Medulla oblongata (tissue), 1 donor: ENCODE measurements at regions not wholly inside any gene's neighbourhood (a gene's known extent, or its start where the extent isn't known, plus 50 kb on each side); places are given as distances from the start of the nearest gene placed in this dataset.
A peak's percentile ranks its signal among the peaks of the same experiment; 100 is the strongest.
"Not testable (repeated sequence)": the region's sequence is repeated elsewhere in the genome, so short reads cannot be mapped to it uniquely, and the experiment has no call there.

ENCODE experiments used
- DNase-seq: peaks from one replicate; pipeline ENCODE4 v3.0.0-alpha.2; 2015; ENCODE audit errors: extremely low spot score

DNA sequence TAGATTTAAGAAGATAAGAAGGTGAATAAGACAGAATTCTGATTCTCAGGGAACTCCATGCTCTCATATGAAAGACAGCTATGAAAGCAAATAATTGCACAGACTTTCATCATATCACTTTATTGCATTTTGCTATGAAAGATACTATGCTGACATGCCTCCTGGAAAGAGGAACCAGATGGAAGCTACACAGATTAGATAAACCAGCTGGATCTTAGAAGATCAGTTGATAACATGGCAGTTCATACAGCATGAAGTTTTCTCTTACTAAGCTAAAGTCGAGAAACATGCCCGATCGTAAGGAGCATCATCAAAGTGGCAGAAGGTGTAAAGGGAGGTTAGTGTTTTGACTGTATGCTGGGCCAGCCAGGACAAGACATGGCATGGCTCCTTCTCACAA, 112.5 kb upstream of the DPP6 start:
- DNase-seq, result no peak

DNA sequence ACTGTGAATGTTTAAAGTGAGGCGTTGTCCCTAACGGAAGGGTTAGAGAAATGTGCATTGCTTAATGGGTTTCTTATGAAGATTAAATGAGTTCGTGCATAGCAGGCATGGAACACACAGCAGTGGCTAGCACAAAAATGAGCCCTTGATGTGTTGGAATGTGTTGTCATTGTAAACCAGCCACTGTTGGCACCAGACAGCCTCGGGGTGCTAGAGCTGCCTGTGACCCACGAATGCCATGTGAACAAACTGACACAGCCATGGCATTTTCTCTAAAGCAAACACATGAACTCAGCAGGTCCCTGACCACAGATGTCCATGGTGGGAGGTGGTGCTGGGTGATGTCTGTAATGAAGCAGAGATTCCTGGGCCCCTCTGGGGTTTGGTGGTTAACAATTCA, 111.1 kb upstream of the DPP6 start:
- DNase-seq, result no peak

DNA sequence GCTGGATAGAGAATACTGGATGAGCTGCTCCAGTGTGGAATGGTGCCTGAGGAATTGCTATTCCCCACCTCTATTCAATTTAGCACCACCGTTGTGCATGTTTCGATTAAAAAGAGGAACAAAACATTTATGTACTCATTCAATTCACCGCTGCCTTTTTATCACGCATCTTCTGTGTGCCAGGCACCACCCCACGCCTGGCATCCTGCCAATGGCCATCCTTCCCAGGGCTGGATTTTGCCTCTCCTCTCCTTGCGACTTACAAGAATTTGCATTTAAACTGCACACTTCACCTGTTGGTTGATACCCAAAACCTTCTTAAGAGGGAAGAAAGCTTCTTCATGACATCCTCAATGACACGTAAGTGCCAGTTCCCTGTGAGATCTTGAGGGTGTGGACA, 110.2 kb upstream of the DPP6 start:
- DNase-seq, result no peak

DNA sequence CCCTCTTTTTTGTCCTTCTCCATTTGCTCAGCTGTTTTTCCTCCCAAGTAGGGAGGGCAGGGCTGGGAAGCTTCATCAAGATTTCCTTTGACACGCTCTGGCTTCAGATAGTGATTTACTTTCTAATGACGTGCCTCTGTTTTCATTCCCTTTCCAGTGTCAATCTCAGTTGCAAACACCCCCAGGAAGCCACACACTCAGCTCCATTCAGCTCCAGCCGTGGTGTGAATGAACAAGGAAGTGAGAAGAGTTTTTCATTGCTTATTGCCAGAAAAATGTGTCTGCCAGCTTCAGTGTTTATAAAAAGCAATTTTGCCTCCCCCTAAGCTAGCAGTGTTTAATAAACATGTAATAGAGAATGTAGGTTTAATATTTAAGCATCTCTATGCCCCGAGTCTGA, 108.7 kb upstream of the DPP6 start:
- DNase-seq, result peak; percentile 74

DNA sequence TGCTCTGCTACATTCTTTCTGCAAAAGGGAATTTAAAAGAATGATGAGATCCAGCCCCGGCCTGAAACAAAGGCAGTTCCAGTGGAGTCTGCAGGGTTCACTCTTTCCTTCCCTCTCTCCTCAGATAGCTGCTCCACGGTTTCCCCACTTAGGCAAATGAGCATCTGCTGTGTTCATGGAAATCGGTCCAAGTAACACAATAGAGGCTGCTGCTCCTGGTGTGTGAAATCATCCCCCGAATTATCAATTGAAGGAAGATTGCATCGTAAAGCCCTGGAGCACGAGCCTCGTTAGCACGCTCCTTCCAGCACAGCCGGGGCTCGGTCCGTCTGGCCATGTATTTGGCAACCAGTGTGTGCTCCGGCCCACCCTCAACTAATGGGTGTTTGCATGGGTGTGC, 108.3 kb upstream of the DPP6 start:
- DNase-seq, result peak; percentile 40

DNA sequence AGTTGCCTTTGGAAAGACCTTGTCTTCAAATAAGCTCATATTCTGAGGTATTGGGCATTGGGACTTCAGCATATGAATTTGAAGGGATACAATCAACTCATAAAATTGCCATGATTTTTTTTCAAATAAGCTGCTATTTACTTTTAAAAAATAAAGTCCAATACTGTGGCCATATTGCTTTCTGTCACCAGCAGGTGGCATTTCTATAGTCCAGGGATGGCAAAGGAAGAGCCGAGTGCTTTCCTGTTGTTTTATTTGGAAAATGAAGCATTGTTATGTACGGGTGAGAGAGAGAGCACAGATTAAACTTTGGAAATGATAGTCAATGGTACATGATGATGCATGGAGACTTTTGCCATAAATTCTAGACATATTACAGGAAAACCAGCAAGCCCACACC, 104.1 kb upstream of the DPP6 start:
- no peak for DNase-seq

DNA sequence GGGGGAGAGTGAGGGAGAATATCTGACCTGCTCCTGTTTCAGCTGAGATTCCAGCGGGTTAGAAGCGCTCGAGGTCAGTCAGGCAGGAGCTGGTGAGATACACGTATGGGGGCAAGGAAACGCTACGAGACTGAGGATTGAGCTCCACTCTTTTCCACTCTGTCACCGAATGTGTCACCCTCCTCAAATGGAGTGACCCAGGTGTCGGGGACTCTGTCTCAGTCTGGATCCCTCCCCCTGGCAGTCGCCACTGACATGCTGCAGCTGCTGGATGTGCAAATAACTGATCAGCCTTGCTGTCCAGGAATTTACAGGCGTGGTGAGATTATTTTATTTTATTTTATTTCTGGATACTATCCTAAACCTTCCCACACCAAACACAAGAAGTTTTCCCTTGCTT, 100.9 kb upstream of the DPP6 start:
- DNase-seq, result no peak

DNA sequence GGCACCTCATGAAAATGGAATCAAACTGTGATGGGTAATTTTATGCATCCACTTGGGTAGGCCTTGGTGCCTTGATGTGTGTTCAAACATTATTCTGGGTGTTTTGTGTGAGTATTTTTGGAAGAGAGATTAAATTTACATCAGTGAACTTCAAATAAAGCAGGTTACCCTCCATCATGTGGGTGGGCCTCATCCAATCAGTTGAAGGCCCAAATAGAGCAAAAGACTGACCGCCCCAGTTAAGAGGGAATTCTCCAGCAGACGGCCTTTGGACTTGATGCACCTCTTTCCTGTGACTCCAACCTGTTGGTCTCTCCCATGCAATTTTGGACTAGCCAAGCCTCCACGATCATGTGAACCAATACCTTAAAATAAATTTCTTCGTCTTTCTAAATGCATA, 97.7 kb upstream of the DPP6 start:
- DNase-seq, result no peak

DNA sequence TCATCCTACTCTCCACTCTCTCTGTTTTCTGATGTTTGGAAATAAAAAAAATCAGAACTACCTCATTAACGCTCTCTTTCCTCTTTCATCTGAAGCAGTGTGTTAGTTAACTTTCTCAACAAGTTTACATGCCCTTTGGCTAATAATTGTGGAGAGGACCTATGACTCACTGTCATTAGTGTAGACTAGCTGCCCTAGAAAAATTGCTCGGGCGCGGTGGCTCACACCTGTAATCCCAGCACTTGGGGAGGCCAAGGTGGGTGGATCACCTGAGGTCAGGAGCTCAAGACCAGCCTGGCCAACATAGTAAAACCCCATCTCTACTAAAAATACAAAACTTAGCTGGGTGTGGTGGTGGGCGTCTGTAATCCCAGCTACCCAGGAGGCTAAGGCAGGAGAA, 94.5 kb upstream of the DPP6 start:
- DNase-seq, result not testable (repeated sequence)

DNA sequence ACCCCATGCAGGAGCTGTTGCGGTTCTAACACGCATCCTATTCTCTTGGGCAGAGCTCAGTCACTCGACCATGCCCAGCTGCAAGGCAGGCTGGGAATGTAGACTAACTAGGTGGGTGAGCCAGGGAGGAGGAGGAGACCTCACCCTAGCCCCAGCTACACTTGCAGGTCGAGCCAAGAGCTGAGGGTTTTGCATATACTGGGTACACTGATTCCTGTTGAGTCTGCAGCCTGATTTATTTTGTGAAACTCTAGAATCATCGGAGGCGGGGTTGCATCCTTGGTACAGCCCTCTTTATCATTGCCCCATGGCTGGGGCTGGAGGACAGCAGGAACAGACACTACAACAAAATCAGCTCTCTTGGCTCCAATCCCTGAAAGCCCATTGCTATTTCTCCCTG, 93.8 kb upstream of the DPP6 start:
- DNase-seq, result not testable (repeated sequence)

DNA sequence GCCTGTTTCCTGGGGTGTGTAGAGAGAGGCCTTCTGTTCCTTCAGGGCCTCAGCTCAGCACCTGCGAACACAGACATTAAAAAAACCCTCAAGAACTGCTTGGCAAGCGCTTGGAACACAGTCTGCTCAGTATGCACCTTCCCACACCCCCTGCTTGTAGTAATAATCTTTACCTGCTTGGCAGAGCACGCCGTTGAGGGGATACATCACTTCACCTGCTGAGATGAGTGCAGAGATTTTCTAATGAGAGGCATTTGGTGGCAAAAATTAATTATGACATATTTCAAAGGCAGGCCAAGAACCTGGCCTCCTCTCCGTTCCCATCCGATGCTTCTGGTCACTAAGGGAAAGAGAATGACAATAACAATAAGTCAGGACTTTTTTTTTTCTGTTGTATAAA, 93.4 kb upstream of the DPP6 start:
- DNase-seq, result not testable (repeated sequence)

DNA sequence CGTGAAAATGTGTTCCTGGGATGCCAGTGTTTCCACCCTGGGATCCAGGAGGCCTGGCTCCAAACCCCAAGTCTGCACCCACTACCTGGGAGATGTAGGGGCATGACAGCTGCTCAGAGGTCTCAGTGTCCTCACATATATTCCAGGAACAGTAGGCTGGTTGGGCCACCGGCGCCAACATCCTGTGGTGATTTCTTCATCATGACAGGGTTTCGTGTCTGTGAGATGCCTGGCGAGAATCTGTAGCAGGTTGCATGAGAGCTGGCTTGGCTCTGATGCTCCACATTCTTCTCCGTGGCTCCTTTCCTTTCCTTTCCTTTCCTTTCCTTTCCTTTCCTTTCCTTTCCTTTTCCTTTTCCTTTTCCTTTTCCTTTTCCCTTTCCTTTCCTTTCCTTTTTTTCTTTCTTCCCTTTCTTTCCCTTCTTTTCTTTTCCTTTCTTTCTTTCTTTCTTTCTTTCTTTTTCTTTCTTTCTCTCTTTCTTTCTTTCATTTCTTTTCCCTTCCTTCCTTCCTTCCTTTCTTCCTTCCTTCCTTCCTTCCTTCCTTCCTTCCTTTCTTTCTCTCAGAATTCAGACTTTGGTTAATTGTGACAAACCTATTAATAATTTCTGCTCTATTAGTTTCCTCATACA, 87.6 kb upstream of the DPP6 start:
- not testable (repeated sequence) for DNase-seq

DNA sequence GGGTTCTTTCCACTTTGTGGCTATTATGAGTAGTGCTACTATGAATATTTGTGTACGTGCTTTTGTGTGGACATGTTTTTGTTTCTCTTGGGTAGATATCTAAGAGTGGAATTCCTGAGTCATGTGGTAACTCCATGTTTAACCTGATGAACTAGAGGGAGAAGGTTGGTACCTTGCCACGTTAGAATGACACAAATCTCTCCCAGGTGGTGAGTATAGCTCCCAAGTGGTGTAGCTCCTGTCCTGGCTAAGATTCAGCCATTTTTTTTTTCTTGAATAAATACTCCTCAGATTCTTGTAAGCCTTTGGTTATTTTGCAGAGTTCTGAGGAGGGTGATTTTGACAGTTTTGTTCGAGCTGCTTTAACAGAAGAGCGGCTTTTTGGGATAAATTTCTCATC, 83.2 kb upstream of the DPP6 start:
- not testable (repeated sequence) for DNase-seq

DNA sequence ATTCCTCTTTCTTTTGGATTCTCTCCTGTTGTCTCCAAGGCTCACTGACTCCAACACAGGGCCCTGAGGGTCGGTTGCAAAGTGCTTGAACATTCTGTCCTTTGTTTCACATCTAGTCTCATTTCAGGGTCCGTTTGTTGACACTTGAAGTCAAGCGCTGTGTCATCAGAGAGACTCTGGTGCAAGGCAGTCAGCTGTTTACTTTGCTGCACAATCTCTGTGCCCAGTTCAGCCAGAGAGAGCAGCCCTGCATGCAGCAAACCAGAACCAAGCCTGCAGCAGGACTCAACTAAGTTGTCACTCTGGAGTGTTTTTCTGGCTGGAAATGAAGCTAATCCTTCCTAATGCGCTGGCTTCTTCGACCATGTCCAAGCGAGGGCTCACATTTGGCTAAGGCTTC, 77.6 kb upstream of the DPP6 start:
- DNase-seq, result not testable (repeated sequence)

DNA sequence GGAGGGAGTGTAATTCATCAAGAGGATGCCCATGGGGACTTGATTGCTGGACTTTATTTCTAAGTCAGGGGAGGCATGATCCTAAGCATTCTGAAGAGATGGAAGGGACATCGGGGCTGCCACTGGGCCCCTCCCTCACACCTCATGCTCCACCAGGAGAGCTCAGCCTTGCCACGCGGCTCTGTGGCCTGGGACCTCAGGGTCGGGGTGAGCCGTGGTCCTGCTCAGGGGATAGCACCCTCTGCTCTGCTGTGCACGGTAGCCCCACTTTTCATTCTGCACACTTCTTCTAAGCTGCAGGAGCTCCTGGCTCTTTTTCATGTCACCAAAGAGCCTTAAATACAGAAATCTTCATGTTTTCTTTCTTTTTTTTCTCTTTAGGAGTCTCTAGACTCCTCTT, 75.5 kb upstream of the DPP6 start:
- not testable (repeated sequence) for DNase-seq

DNA sequence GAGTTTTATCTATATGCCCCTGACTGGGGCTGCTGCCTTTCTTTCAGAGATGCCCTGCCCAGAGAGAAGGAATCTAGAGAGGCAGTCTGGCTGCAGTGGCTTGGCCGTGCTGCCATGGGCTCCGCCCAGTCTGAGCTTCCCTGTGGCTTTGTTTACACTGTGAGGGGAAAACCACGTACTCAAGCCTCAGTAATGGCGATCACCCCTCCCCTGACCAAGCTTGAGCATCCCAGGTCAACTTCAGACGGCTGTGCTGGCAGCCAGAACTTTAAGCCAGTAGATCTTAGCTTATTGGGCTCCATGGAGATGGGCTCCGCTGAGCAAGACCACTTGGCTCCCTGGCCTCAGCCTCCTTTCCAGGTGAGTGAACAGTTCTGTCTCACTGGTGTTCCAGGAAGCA, 69.0 kb upstream of the DPP6 start:
- not testable (repeated sequence) for DNase-seq

DNA sequence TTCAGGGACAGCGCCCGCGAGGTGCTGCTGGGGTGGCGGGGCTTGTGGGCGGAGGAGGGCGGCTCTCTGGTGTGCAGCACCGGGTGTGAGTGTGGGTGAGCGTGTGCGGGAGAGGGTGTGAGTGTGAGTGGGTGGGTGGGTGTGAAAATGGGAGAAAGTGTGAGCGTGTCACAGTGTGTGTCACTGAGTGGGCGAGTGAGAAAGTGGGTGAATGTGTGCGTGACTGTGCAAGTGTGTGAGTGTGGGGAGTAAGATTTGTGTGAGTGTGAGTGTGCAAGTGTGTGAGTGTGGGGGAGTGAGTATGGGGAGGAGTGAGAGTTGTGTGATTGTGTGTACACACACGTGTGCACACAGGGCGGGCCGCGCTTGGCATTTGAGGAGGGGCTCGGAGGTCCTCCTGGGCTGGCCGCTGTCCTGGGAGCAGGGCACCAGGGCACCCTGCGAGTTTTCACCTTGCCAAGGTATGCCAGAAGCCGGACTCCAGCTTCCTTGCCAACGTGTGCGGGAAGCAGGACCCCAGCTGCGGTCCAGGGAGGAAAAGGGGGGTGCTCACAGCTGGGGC, 63.1 kb upstream of the DPP6 start:
- DNase-seq, result not testable (repeated sequence)

DNA sequence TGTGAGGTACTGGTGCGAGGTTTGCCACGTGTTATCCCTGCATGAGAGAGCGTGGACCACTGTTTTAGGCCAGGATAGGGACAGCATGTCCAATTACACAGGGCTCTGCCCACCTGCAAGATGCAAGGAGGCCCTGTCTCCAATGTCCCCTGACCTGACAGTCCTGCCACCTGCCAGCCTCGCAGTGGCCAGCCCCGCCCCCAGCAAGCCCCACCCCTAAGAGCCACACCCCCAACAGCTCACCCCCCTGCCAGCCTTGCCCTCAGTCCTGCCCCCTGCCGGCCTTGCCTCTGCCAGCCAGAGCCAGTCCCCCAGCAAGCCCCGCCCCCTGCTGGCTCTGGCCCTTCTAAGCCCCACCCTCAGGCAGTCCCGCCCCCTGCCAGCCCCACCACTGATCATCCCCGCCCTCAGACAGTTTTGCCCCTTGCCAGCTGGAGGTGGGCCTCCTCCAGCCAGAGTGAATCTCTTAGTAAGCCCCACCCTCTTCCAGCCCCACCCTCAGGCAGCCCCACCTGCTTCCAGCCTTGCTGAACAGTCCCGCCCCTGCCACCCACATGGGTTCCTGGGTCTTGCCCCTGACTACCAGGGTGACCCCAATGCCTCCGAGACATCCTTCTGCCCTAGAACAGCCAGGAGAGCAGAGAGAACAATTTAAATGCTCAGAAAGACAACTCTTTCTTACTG, 62.3 kb upstream of the DPP6 start:
- not testable (repeated sequence) for DNase-seq

DNA sequence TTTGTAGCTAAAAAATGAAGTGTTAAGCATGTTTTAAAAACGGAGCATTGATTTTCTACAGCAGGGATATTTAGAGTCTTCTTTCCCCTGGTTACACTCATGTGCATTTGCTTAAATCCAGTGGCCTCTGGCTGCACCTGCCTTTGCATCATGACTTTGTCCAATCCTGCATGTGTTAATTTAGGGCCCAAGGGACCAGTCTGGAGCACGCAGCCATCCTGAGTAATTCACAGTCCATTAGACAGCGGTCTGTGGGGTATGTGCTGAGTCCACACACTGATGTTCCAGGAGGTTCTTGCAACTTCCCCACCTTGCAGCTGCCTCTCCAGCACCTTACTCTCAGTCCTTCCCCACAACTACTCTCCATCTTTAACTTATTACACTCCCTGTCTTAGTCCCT, 60.7 kb upstream of the DPP6 start:
- DNase-seq, result not testable (repeated sequence)

DNA sequence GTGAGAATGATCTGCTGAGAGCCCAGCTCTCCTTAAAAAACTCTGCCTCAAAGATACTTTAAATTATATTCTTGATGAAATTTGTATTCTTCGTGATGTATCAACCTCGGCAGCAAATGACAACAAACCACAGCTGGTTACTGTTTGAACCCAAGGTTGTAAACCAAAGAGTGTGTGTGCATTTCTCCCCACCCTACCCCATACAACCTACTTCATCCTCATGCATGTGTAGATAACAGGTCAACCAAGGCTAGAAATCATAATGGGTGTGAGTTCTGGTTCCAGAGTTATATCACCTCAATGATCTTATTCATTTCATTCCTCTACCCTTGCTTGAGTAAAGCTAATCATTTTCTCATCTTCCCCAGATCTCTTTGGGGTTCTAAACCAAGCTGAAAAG, 58.8 kb upstream of the DPP6 start:
- DNase-seq, result not testable (repeated sequence)

DNA sequence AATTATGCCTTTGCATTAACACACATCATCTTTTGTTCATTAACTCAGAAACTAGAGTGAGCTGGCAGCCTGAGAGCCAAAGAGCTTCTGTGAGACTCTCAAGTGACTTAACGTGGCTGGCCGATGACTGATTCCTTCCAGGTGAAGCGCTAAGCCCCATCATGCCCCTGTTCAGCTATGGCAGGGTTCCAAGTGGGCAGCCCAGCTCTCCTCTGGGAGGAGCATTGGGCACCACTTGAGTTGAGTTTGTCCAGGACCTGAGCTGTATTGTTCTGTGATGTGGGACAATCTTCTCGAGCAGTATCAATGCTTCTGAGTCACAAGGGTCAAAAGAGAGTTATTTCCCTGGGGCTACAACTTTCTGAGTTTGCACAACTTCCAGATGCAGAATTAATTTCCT, 53.3 kb upstream of the DPP6 start:
- DNase-seq, result not testable (repeated sequence)
